GM19043 (cell line): ENCODE measurements at regions not wholly inside any gene's neighbourhood (a gene's known extent, or its start where the extent isn't known, plus 50 kb on each side); places are given as distances from the start of the nearest gene placed in this dataset.
"Not testable (repeated sequence)": the region's sequence is repeated elsewhere in the genome, so short reads cannot be mapped to it uniquely, and the experiment has no call there.

ENCODE experiments used
- ATAC-seq: cut with Tn5 transposase; IDR thresholded peaks from one replicate; pipeline ENCODE4 v1.9.1; 2021; ENCODE audit warnings: low read depth; ENCODE audit not compliant: unreplicated experiment

GRCh38 chr10:108586424-108586823, 1336.9 kb downstream of the XPNPEP1 start:
- ATAC-seq: no peak

GRCh38 chr10:108583877-108584276, 1339.4 kb downstream of the XPNPEP1 start:
- ATAC-seq: no peak

DNA sequence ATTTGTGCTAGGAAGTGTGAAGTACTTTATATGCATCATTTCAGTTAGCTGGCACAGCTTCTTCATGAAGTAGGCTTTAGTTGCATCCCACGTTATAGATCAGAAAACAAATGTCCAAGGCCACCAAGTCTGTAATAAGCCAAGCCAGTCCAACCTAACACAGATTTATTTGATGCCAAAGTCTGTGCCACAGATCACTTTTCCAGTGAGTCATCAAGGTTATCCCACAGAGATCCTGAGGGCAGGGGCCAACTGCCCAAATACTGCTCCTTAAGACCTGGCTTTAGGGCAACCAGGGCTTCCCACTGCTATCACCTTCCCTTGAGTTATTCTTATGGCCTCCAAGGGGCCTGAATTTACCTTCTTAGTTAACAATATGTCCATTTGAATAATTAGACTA, 1340.4 kb downstream of the XPNPEP1 start:
- ATAC-seq: no peak

DNA sequence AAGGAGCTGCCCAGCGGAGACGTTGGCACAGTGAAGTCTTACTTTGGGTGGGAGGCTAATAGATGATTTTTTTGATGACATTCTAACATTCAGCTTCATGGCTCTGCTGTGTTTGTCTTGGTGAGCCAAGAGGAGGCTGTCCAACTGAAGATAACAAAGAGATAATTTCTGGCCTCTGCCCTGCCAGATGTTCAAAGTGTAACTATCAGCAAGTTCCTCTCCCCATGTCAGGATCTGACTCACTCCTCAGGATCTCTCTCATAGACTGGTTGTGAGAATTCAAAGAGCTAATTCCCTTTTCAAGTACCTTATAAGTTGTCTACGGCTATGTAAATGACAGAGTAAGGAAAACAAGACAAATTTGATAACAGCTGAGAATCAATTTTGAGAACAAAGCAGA, 1340.9 kb downstream of the XPNPEP1 start:
- no peak for ATAC-seq

GRCh38 chr10:108578258-108578657, 1345.1 kb downstream of the XPNPEP1 start:
- ATAC-seq: no peak

DNA sequence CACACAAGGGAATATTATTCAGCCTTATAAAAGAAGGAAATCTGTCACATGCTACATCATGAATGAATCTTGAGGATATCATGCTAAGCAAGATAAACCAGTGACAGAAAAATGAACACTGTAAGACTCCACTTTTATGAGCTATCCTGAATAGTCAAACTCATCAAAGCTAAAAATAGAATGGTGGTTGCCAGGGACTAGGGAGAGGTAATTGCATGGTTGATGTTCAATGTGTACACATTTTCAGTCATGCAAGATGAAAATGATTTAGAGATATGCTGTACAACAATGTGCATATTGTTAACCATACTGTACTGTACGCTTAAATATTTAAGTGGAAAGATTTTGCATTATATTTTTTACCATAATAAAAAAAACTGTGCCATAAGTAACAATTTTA, 1349.1 kb downstream of the XPNPEP1 start:
- ATAC-seq: no peak

DNA sequence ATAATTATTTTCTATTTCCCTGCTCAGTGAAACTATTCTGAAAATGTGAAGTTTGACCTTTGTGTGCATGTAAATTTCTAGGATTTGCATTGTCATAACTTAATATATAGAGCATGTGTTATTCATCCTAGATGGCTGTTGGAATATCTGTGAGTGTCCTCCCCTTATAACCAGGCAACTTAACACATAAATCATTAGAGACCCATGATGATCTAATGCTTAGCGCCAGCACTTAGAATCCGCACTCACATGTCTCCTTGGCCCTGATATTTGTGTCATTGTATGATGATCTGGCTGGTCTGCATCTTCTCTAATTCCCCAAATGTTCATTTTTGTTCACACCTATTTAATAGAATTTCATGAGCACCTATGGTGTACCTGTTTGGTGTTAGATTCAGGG, 1354.5 kb downstream of the XPNPEP1 start:
- no peak for ATAC-seq

DNA sequence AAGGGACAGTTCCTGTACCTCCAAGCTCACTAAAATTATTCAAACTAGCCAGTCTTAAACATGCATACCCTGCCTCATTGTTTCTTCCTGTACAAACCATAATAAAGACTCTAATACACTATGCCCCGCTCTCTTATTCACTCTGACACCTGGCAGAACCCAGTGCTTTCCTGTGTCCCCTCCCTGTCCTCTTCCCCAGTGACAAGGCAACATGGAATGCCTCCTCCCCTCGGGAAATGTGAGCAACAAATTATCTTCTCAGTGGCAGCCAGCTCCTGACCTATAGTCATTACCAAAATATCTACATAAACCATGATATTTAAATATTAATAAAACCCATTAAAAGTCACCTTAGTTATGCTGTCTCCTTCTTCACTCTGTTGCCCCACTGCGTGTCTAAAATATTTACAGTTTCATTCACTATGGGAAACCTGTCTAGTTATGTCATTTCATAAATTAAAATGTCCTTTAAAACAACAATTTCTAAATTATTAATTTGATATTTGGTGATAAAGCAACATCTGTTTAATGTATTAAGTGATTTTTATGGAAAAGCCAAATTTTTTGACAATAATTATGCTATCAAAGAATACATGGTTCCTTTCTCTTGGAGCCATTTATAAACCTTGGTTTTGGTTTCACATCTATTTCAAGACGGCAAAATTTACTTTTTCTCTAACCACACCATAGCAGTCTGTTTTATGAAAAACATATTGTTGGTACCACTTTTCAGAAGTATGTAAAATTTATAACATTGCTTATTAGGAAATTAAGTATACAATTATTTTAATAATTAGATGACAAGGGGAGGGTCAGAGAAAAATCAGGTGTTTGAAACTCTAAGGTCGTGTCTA, 1355.2 kb downstream of the XPNPEP1 start:
- peak; percentile 60 for ATAC-seq

DNA sequence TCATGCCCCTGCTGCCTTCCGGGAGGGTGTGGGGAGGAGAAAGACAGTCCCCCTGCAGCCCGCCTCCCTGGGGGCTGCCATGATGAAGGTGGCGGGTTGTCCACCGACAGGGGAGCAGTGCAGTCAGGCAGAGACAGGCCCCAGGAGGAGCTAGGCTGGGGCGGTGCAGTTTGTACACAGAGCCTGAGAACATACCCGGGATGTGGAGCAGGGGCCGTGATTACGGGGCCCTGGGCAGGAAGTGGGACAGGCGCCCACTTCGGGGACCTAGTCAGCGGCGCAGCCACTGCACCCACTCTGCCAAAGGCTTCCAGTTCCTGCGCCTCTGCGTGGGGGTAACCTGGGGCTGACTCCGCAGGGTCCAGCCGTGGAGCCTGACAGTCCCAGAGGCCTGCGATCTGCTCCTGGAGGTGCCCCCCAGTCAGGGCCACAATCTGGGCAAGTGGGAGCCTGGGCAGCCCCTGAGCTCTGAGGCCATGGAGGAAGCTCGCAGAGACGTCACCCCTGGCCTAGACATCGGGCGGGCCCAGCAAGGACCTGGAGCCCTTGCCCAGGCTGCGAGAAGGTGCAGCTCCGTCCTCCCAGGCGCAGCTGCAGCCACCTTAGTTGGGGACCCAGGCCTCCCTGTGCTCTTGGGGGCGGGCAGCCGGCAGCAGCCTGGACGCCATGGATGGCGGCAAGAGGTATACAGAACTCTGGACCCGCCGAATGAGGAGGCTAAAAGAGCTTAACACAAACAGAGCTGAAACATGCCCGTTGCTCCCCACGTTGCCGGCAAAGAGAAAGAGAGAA, 1356.8 kb downstream of the XPNPEP1 start:
- no peak for ATAC-seq

GRCh38 chr10:108562105-108562504, 1361.2 kb downstream of the XPNPEP1 start:
- no peak for ATAC-seq

- ATAC-seq: no peak
Observed at GRCh38 chr10:108561649-108562048, 1361.7 kb downstream of the XPNPEP1 start.

DNA sequence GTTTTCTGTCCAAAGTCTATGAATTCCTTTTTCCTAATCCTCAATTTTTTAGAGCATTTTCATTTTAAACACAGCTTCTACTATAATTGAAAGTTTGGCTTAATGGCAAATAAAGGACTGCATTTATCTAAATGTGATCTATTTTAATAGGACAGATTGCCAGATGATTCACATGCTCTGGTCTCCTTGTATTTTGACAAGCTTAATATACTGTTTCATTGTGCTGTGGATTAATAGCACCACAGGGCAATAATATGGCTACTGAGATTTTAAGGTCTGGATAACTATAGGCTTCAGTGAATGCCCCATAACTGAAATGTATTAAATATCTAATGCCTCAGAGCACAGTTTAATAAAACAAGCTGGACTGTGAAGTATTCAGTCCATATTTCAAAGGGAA, 1362.8 kb downstream of the XPNPEP1 start:
- no peak for ATAC-seq

DNA sequence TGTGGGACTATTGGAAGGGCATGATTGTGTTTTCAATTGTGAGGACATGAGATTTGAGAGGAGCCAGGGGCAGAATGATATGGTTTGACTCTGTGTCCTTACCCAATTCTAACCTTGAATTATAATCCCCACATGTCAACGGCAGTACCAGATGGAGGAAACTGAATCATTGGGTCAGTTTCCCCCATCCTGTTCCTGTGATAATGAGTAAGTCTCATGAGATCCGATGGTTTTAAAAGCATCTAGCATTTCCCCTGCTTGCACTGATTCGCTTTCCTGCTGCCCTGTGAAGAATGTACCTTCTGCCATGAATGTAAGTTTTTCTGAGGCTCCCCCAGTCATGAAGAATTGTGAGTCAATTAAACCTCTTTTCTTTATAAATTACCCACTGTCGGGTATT, 1367.1 kb downstream of the XPNPEP1 start:
- no peak for ATAC-seq

- ATAC-seq: peak; percentile 84
Observed at GRCh38 chr10:108545921-108546320, 1377.4 kb downstream of the XPNPEP1 start.

GRCh38 chr10:108544500-108545120, 1378.7 kb downstream of the XPNPEP1 start:
- ATAC-seq: peak; percentile 66

DNA sequence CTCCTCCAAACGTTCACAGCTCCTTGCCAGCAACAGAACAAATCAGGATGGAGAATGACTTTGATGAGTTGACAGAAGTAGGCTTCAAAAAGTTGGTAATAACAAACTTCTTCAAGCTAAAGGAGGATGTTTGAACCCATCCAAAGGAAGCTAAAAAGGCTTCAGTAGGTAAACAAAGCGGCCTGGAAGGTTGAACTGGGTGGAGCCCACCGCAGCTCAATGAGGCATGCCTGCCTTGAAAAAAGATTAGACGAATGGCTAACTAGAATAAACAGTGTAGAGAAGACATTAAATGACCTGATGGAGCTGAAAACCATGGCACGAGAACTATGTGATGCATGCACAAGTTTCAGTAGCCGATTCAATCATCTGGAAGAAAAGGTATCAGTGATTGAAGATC, 1369.0 kb upstream of the SORCS1 start:
- ATAC-seq: not testable (repeated sequence)

DNA sequence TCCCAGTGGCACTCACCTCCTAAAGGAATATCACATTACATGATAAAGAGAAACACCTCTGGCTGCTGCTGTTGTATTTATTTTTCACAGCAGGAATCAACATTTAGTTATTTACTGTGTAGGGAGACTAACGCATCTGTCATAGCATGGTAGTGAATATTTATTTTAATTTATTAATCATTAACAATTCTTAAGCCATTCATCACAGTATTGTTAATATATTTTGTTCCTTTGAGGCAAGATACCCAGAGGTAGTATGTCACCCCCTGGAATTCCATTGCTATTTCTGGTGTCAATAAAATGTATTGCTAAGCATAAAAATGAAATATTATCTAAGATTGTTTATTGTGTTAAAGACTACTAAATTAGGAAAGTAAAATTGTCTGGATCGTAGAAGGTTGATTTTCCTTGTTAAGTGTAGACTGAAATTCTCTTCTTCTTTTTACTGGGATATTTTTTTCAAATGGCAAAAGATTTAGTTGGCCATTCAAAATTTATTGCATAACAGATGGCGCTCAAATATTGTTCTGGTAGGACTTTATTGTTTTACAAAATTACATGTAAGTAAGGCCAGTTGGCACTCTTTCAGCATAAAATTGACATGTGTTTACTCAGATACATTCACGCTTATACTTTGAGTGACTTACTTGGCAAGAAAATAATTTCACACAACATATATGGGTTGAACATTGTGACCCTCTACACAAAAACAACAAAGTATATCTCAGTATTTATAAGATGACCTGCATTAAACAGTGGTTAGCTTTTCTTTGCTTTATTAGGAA, 1358.7 kb upstream of the SORCS1 start:
- no peak for ATAC-seq

DNA sequence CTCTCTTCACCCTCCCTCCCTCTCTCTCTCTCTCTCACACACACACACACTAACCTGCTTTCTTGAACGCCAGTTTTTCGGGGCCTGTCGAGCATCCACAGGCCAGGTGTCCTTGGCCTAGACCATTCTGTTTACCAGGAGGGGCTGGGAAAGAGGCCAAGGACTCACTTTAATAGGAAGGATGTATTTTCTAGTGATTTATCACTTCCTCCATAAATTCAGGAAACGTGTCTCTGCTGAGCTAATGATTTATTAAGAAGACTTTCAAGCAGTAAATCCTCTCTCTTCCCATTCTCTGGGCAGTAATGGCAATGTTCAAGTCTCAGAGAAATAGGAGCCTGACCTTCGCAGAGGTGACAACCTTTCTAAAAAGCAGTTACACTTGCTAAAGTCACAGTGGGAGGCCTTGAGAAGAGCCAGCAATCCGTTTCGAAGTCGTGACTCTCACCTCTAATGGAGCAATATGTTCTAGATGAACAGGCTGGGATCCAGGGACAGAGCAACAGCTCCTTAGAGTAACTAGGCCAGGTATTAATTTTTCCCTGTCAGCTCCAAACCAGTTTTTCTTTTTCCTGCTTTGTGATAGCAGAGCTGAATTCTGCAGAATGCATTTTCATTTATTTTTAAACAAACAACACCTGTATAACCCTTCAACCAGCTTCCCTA, 1357.5 kb upstream of the SORCS1 start:
- ATAC-seq: no peak

- ATAC-seq: no peak
Observed at GRCh38 chr10:108515821-108516220, 1351.3 kb upstream of the SORCS1 start.

DNA sequence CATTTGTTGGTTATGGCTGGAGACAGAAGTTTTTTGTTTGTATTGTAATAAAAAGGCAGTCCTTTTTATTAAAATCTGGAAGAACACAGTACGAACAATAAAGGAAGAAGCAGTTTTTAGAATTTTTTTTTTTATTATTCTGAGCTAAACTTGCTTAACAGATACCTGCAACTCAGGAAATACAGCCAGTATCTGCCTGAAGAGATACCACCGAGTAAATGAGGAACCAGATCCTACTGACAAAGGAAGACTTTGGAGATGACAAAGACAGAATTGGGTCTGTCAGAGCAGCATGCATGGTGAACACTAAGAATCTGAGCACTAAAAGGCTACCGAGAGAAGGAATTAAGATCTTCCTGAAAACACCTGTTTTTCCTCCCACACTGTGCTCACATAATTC, 1335.9 kb upstream of the SORCS1 start:
- ATAC-seq: no peak
